ENCODE measurements at regions not wholly inside any gene's neighbourhood (a gene's known extent, or its start where the extent isn't known, plus 50 kb on each side); places are given as distances from the start of the nearest gene placed in this dataset.

DNA sequence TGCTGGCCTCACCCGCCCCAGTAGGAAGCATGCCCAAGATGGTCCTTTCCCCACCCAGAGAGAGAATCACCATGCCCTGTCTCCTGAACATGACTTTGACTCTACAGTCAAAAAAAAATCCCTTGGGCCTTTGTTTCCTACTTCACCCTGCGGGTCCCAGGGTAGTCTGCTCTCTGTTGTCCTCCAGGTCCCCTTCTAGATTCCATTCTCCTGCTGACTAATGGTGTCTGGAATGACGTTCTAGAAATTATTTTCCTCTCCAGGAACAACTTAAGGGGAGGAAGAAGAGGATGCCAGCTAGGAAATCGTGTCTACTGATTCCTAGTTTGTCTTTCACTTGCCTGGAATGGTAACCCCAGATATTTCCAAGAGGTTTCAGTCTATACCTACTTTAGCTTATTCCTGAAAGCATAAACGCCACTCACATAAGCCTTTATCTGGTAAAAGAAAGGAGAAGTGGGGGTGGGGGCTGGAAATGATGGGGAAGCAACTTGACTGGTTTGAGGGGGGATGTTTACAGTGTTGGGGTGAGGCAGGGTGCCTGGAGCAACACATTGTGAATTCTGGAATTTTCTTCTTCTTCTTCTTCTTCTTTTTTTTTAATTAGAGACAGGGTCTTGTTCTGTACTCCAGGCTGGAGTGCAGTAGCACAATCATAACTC is 93.9 kb downstream of the SNX18 start:
- DNase-seq (ENCODE audit: low spot score), result no peak

DNA sequence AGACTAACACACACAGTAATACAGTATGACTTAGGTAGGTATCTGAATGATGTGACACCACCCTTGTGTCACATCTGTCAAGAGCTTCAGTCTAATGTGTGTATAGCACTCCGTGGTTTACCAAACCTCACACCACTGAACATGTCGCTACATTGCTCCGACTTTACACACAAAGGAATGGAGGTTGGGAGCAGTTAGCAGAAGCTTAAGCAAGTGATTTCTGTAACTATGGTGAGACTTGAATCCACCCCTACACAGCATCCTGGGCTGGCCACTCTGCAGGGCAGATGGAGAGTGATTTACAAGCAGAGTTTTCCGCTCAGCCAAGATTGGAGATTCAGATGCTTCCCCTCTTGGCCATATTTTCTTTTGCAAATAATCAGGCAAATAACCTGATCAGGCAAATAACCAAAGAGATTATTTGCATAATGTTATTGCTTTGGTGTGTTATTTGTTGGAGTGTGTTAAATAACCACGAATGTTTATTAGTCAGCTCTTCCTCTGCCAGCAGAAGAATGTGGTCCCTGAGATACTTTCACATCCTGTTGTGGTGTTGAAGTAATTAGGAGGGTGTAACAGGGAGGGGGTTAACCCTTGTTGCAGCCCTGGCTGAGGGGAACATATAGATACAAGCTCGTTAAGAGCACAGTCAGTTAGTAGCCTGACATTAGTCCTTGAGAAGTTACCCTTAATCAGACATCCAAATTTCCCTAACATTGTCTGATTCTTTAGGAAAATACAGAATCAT is 92.8 kb downstream of the SNX18 start:
- DNase-seq (ENCODE audit: low spot score), result no peak

DNA sequence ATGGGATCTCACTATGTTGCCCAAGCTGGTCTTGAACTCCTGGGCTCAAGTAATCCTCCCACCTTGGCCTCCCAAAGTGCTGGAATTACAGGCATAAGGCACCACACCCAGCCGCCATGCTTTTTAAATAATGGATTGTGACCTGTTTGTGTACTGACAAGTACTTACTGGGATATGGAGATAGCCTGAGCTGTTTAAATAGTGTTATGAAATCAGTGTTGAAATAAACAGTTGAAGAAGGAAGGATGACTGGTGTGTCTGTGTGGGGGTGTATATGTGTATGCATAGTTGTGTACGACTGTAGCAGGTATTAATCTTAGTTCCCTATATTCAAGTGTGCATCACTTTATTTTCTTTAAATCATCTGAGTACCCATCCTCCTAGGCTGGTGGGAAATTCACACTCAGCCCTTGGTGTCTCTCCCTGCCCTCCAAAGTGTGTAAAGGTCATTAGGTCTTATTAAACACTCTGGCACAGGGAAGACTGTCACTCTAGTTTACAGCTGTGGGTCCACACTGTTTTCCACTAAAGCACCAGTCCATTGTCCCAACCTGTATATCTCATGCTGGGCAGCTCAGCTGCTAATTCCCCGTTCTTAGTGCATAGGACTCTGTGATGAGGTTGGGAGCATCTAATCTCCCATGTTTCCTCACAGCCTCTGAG is 91.0 kb downstream of the SNX18 start:
- no peak for DNase-seq (ENCODE audit: low spot score)

DNA sequence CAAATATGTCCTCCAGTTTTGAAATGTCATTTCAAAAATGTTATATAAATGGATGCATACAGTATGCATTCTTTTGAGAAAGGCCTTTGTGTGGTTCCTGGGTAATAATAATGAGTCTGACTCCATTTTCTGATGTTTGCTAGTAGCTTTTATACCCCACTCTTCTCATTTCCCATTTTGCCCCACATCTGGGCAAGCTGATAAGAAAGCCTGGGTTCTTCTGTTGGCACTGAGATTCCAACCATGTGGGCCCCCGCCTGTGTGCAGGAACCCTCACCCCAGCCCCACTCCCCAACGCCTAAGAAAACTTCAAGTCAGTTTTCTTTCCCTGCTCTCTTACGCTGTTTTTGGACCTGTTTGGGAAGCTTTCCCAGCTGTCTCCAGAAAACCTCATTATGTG is 89.4 kb downstream of the SNX18 start:
- DNase-seq (ENCODE audit: low spot score), result no peak

DNA sequence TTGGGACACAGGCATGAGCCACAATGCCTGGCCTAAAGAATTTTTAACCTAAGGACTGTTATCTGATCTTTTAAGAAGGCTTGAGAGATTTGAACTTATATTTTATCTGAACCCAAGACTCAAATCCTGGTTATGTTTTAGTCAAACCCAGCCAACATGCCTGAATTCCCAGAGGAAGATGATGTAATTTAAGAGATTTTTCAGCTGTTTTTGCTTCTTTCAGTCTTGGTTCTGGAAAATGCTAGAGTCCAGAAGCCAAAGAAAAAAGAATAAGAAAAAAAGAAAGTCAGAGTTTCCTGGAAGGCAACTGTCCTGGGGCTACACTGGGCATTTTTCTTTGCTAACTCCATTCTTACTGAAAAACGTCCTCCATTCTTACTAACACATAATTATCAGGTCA is 85.8 kb downstream of the SNX18 start:
- DNase-seq (ENCODE audit: low spot score), result no peak

DNA sequence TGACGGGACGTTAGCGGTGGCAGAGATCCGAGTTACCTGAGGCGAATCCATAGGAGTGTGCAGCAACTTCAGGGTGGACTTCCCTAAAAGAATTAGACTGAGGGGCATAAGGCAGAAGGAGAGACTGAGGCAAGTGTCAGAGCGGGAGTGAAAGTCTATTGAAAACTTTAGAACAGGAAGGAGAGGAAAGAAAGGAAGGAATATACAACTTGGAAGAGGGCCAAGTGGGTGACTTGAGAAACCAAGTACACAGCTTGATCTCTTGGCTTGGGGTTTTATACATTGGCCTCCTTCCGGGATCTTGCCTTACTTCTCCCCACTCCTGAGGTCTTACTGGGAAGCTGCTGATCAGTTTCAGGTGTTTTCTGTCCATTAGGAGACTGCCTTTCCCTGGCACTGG is 84.9 kb downstream of the SNX18 start:
- no peak for DNase-seq (ENCODE audit: low spot score)

DNA sequence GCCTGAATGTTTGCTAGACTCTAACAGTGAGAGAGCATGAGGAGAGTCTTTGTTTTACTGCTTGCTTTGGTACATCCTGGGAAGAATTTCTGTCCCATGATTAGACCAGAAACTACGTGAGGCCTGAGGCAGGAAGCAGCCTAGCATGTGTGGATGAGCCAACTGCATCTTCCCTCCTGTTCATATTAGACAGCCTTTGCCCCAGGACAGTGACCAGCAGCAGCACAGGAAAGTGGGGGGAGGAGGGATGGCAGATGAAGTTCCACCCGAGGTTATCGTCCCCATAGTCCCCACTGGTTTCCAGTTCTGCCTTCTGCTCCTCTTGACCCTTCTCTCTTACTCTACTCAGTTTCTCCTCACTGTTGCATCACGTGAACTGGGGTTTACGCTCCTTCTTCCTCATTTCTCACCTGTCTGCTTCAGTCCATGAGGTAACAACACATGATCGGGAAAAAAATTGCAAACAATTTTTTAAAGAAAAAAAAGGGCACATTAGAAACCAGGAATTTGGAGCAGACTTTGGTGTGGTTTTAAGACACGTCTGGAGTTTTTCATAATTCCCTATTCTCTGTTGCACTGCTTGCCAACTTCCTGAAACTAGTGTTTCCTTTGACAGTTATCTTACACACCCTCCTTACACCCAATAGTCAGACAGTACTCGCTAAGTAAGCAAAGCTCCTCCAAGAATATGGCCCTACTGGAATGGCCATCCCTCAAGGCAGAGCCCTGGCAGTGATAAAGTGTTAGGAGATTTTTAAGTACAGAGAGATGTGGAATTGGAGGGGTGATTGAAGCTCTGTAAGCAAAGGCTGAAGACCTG is 84.1 kb downstream of the SNX18 start:
- DNase-seq (ENCODE audit: low spot score), result no peak

All from putamen (tissue), 1 donor.